DMS153 treated with DMSO at 0.1 percent for 48 hours (cell line): ENCODE measurements at regions not wholly inside any gene's neighbourhood (a gene's known extent, or its start where the extent isn't known, plus 50 kb on each side); places are given as distances from the start of the nearest gene placed in this dataset.
"Not testable (repeated sequence)": the region's sequence is repeated elsewhere in the genome, so short reads cannot be mapped to it uniquely, and the experiment has no call there.

Source experiments
- DNase-seq: peaks from one replicate; lab custom pipeline; 2025; ENCODE audit not compliant: unreplicated experiment; lab: John Stamatoyannopoulos, UW

GRCh38 chr1:171397851-171398469, 84.0 kb downstream of the FMO4 start:
- DNase-seq: no peak

GRCh38 chr1:171403393-171403792, 81.9 kb upstream of the PRRC2C start:
- no peak for DNase-seq

- DNase-seq: no peak
Measured at GRCh38 chr1:171405391-171405714, 80.0 kb upstream of the PRRC2C start.

GRCh38 chr1:171413557-171413956, 71.8 kb upstream of the PRRC2C start:
- not testable (repeated sequence) for DNase-seq

- DNase-seq: no peak
Measured at GRCh38 chr1:171418546-171418945, 66.8 kb upstream of the PRRC2C start.

- DNase-seq: no peak
Measured at GRCh38 chr1:171420810-171421209, 64.5 kb upstream of the PRRC2C start.

GRCh38 chr1:171421413-171422020, 63.8 kb upstream of the PRRC2C start:
- DNase-seq: no peak

GRCh38 chr1:171422511-171422910, 62.8 kb upstream of the PRRC2C start:
- no peak for DNase-seq

- no peak for DNase-seq
Measured at GRCh38 chr1:171424494-171424893, 60.8 kb upstream of the PRRC2C start.

GRCh38 chr1:171426645-171427044, 58.7 kb upstream of the PRRC2C start:
- DNase-seq: no peak

- no peak for DNase-seq
Measured at GRCh38 chr1:171427852-171428471, 57.4 kb upstream of the PRRC2C start.

- no peak for DNase-seq
Measured at GRCh38 chr1:171429137-171429536, 56.2 kb upstream of the PRRC2C start.

- DNase-seq: no peak
Measured at GRCh38 chr1:171431994-171432393, 53.3 kb upstream of the PRRC2C start.

- no peak for DNase-seq
Measured at GRCh38 chr1:171432473-171432872, 52.9 kb upstream of the PRRC2C start.

- no peak for DNase-seq
Measured at GRCh38 chr1:171433451-171433850, 51.9 kb upstream of the PRRC2C start.

- peak; percentile 57 for DNase-seq
Measured at GRCh38 chr1:171434717-171435346, 50.5 kb upstream of the PRRC2C start.
